T-helper 2 cell (primary cell): ENCODE measurements at regions not wholly inside any gene's neighbourhood (a gene's known extent, or its start where the extent isn't known, plus 50 kb on each side); places are given as distances from the start of the nearest gene placed in this dataset.

Experiments
- DNase-seq, 5 experiments: peaks; one replicate each; pipeline versions ENCODE4 v3.0.0 to v3.0.0-alpha.2; 2012 to 2022

DNA sequence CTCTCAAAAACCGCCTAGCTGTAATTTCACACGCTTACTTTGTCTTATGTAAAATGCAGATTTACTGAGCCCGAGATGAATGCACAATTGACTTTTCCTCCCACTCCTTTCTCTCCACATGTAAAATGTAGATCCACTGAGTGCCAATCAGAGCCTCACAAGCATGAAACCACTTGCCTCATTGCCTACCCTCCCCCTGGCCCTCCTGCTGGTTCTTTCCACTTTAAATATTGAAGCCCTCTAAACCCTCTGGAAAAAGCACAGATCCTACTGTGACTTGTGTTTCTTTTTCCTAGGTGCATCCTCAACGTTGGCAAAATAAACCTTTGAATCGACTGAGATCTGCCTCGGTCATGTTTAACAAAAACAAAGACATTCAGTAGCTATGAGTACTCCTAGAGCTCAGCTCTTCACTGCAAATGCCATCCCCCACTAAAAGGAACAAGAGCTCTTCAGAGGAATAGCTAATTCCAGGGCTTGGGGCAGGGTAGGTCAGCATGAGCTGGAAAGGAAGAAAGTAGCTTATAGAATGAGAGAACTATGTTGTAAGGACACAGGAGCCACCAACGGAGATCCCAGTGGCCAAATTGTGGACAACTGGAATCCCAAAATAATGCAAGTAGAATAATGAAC, 365.5 kb upstream of the RUNX1 start:
- DNase-seq: no peak

DNA sequence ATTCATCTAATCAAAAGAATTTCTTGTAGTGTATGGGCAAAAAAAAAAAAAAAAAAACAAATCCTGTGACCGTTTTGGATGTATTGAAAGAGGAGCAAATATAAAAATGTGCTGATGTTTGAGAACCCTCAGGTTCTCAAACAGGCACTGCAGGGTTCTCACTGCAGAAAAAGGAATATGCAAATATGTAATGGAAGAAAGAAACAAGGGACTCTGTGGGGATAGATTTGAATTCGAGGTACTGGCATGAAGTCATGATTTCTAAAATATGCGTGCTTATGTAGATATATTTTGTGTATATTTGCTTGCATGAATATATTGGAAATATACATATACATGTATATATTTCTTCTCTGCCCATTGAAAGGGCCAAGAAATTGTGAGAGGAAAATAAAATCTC, 365.0 kb upstream of the RUNX1 start:
- DNase-seq: no peak

GRCh38 chr21:35412231-35412630, 363.1 kb upstream of the RUNX1 start:
- DNase-seq: no peak

- DNase-seq: no peak
These were observed 362.3 kb upstream of the RUNX1 start for GRCh38 chr21:35411434-35411833.

GRCh38 chr21:35410656-35411055, 361.6 kb upstream of the RUNX1 start:
- DNase-seq: no peak

DNA sequence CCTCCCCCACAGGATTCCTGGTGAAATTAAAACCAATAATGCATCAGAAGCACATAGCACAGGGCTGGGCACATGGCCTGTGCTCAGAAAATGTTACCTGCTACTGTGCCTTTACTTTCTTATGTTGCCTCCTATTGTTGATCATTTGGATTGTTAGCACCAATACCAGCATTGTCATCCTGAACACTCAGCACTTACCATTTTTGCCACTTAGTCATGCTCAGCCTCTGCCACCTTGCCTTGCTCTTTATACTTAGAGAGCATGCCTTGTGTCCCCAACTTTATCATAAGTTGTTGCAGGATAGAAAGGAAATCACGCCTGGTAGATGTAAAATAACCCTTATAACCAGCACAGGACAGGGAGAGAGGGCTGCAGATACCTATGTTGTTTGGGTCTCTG, 361.0 kb upstream of the RUNX1 start:
- DNase-seq: no peak

DNA sequence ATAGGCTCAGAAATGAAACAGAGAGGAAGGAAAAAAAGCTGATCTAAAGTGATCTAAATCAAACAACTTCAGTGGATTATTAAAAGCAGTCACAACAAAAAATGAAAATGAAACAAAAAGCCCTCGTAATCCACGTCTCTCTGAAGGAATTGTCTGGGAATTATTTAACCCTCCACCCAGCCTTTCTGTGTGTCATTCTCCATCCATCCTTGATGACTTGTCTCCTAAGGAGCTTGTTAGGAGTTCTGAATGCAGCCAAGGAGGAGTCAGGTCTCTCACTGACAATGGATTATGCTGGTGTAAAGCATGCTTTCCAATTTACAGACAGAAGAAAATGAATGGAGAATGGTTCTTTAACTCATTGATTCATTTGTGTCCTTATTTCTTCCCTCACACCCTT, 359.3 kb upstream of the RUNX1 start:
- DNase-seq: no peak

DNA sequence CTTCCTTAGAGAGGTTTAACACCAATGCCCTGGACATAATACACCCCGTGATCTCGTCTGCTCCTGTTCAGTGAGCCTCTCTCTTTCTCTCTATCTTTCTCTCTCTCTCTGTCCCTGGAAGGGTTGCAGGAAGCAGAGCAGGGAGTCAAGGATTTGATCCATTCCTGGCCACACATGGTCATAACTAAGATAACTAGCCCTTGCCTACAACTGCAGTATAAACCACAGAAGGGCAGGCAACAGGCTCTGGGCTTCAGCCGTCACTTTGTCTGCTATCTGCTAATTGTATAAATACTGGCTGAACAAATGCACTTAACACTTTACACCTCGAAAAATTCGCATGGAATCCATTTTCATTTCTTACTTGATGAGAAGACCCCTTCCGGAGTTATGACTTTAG, 357.5 kb upstream of the RUNX1 start:
- DNase-seq: no peak

GRCh38 chr21:35405981-35406380, 356.9 kb upstream of the RUNX1 start:
- DNase-seq: no peak

DNA sequence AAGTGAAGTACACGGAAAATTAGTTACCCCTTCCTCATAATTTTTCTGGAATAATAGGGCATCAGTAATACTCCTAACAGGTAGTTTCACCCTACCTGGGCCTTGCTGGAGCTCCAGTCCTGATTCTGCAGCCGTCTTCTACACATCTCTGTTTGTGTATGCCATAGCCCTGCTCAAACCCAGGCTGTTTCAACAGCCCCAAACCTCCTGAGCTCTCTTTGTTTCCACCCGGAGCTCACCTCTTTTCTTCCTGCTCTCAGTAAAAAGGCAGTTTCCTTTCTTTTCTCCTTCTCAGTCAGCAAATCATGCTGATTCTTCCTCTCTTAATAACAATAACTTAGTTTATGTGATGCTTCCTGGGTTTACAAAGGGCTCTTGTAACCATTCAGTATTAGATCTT, 355.1 kb upstream of the RUNX1 start:
- DNase-seq: no peak

DNA sequence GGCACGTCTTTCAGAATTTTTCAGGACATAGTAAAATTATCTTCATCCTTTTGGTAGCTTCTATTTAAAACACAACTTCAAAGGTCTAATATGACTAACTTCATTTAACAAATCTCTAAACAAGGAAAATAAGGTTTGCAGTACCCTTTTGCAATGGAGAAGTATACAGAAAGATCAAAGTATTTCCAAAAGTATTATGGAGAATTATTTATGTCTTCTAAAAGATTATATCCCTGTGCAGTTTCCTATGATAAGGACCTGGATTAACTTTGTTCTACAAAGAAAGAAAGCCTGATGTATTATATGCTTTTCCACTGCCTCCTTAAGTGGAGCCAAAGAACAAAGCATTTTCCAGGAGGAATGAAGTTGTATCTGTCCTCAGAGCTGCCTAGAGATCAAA, 353.0 kb upstream of the RUNX1 start:
- DNase-seq: no peak

GRCh38 chr21:35401476-35401875, 352.4 kb upstream of the RUNX1 start:
- DNase-seq: no peak

DNA sequence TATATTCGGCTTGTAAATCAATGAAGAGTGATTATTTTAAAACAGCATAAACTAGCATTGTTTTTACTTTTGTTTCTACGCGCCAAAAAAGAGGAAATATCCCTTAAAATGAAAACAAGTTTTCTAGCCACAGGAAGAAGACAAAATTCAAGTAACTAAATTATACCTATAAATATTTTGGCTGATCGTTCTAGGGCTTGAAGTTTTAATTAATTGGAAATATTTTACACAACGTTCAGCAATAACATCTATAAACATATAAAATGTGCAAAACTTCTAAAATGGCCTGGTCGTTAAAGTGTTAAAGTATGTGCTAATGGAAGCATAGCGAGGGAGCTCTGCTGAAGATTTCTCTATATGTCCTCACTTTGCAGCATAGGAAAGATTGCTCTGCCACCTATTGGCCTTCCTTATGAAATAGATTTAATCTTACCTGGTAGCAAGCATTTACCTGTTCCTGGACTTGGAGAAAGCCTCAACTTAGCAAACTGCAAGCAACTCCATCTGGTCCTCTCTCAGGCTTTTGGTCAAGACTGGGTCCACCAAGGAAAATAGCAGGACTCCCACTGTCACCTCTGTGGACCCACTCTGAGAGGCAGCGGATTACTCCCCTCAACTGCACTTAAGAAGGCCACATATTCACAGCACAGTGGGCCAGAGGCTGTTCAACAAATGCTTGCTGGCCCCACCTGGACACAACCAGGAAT, 351.3 kb upstream of the RUNX1 start:
- peak in 2 of 5 experiments; percentile 33 to 84 for DNase-seq

GRCh38 chr21:35399706-35400105, 350.6 kb upstream of the RUNX1 start:
- no peak for DNase-seq

GRCh38 chr21:35399002-35399530, 350.0 kb upstream of the RUNX1 start:
- DNase-seq: no peak

DNA sequence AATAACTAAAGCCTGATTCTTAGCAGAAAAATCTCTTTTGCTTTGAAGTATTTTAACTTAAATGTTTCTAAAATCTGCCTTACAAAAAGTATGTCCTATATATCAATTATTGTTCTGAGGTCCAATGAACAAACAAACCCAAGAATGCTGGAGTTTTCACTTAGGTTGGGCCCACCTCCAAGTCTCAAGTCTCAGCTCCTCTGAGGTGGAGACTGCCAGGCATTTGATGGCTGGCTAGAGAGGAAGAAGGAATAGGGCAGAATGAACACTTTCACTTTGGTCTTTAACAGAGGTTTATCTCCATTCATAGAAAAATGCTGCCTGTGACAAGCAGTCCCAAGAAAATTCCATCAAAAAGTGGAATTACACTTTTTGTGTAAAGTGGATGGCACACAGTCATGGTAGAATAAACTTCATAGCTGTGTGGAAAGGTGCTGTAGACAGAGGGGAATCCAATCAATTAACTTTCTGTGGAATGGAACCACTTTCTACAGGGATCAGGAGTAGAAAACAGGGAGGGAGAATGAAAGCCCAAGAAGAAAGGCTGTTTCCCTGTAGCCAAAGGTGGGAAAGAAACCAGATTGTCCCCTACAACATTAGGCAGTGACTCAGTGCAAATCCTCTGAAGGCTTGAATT, 349.4 kb upstream of the RUNX1 start:
- no peak for DNase-seq

DNA sequence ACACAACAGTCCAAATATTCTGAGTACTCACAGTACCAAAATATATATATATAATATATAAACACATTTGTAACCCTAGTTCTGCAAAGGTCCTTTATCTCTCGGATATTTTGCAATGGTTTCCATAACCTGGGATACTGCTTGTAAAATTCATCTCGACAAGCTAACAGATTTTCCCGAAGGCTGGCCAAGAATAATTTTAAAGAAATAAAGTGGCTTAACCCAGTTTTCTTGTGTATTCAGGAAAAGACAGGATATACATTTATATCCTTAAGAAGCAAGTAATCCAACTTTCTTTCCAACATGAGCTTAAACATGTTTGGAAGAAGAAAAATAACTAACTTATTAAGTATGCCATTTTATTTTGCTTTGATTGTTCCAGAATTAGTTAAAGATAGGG, 348.7 kb upstream of the RUNX1 start:
- DNase-seq: no peak

DNA sequence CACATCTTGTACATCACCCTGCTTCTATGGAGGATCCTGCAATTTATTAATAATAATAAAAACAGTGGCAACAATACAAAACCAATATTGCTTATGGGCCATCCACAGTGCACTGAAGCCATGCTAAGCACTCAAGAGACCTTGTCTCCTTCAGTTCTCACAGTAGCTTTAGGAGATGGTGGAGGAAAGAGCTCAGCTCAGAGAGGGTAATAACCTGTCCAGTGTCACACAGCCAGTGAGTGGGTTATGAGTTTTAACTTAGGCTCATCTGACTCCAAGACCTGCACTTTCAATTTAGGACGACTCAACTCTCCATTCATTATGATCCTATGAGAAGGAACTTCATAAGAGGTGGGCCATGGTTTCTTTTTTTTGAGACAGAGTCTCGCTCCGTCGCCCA, 347.6 kb upstream of the RUNX1 start:
- DNase-seq: no peak

- DNase-seq: no peak
These were observed 346.6 kb upstream of the RUNX1 start for GRCh38 chr21:35395728-35396127.

DNA sequence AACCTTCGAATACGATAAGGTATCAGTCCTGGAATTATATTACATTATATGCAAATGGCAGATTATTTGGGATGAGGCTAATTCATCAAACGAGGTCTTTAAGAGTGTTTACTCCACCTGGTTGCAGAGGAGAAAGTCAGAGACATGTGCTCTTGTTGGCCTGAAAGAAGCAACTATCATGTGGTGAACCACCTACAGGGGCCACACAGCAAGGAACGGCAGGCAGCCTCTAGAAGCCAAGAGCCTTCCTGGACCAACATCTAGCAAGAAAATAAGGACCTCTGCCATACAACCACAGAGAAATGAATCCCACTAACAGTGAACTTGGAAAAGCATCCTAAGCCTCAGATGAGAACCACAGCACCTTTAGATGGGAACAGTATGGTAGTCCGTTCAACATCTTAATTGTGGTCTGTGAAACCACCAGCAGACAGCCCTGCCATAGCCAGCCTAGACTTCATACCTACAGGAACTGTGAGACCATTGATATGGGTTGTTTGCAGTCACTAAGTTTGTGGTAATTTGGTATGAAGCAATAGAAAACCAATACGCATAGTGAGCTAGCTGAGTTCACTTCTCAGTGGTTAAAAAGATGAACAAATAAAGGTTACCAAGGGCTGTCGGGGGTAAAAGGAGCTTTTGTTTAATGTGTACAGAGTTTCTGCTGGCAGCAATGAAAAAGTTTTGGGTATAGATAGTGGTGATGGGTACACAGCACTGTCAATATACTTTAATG, 345.7 kb upstream of the RUNX1 start:
- peak in 1 of 5 experiments; percentile 65 for DNase-seq

GRCh38 chr21:35394049-35394448, 344.9 kb upstream of the RUNX1 start:
- no peak for DNase-seq

GRCh38 chr21:35390013-35390776, 341.1 kb upstream of the RUNX1 start:
- DNase-seq: no peak
